ENCODE measurements at regions not wholly inside any gene's neighbourhood (a gene's known extent, or its start where the extent isn't known, plus 50 kb on each side); places are given as distances from the start of the nearest gene placed in this dataset.

GRCh38 chr13:107617527-107617926, 597.8 kb downstream of the LIG4 start:
- Mint-ChIP-seq H3K27me3 (ENCODE audit: low read depth, unreplicated experiment) (no peaks in the 10 kb centered on the region), H3K4me1 (ENCODE audit: low read depth, unreplicated experiment) (no peaks in the 10 kb centered on the region), H3K4me3 (ENCODE audit: unreplicated experiment) (no peak overlapping the region), H3K36me3 (ENCODE audit: low read depth, unreplicated experiment) (no peaks in the 10 kb centered on the region), H3K9me3 (ENCODE audit: unreplicated experiment) (no peaks in the 10 kb centered on the region), H3K27ac (ENCODE audit: unreplicated experiment) (no peak overlapping the region)
- Histone ChIP-seq H3K27ac (ENCODE audit: low read depth, low read length) (no peak overlapping the region), H4K20me1 (ENCODE audit: insufficient read depth, low read length) (no peaks in the 10 kb centered on the region), H3K9ac (ENCODE audit: low read length) (no peak overlapping the region), H2AFZ (ENCODE audit: low read depth, low read length) (no peak overlapping the region), H3K4me3 (ENCODE audit: insufficient read depth, low read depth, low read length) (no peak overlapping the region), H3K4me2 (ENCODE audit: low read length) (no peak overlapping the region), H3K79me2 (ENCODE audit: insufficient read depth, low read length) (no peaks in the 10 kb centered on the region), H3K36me3 (ENCODE audit: insufficient read depth, low read length) (no peaks in the 10 kb centered on the region), H3K4me1 (ENCODE audit: insufficient read depth, low read length) (no peaks in the 10 kb centered on the region), H3K27me3 (ENCODE audit: insufficient read depth, low read length) (no peaks in the 10 kb centered on the region), H3K9me3 (ENCODE audit: insufficient read depth, low read depth, low read length) (no peaks in the 10 kb centered on the region)
- no peak for DNase-seq (ENCODE audit: low read depth)
- TF ChIP-seq, protein P1, sequence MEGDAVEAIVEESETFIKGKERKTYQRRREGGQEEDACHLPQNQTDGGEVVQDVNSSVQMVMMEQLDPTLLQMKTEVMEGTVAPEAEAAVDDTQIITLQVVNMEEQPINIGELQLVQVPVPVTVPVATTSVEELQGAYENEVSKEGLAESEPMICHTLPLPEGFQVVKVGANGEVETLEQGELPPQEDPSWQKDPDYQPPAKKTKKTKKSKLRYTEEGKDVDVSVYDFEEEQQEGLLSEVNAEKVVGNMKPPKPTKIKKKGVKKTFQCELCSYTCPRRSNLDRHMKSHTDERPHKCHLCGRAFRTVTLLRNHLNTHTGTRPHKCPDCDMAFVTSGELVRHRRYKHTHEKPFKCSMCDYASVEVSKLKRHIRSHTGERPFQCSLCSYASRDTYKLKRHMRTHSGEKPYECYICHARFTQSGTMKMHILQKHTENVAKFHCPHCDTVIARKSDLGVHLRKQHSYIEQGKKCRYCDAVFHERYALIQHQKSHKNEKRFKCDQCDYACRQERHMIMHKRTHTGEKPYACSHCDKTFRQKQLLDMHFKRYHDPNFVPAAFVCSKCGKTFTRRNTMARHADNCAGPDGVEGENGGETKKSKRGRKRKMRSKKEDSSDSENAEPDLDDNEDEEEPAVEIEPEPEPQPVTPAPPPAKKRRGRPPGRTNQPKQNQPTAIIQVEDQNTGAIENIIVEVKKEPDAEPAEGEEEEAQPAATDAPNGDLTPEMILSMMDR (IDR thresholded peaks at IDR 0.05; ENCODE audit: insufficient read depth, low read depth, low read length), result no peak
- TF ChIP-seq EZH2 (IDR thresholded peaks at IDR 0.05; ENCODE audit: insufficient read depth, low read length), result no peak
- no peak for FAIRE-seq

- no peak for FAIRE-seq
- no peak overlapping the region for H3K4me3 Mint-ChIP-seq (ENCODE audit: unreplicated experiment)
- no peak for TF ChIP-seq EZH2 (IDR thresholded peaks at IDR 0.05; ENCODE audit: insufficient read depth, low read length)
- TF ChIP-seq, protein P1 (IDR thresholded peaks at IDR 0.05; ENCODE audit: insufficient read depth, low read depth, low read length), result no peak
Measured at GRCh38 chr13:107612376-107612775, 603.0 kb downstream of the LIG4 start.

DNA sequence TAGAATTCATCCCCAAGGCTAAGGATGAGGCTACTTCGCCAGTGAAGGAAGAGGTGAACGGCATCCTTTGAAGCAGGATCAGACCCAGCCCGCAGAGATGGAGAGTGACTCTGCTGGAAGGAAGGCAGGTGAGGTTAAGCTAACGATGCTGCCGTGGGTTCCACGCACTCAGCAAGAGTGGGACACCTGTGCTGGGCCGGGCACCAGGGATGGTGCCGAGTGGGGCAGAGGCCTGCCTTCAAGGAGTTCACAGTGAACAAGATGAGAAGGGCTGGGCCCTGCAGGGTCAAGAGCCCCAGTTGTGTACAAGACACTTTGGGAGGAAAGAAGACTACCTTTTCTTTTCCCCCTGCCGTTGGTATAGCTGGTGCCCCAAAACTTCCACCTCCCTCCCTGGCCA, 606.6 kb downstream of the LIG4 start:
- TF ChIP-seq EZH2 (IDR thresholded peaks at IDR 0.05; ENCODE audit: insufficient read depth, low read length), result no peak
- TF ChIP-seq, protein P1 (IDR thresholded peaks at IDR 0.05; ENCODE audit: insufficient read depth, low read depth, low read length), result no peak
- H3K9ac ChIP-seq (ENCODE audit: low read length), result no peak overlapping the region
- no peaks in the 10 kb centered on the region for H3K27me3 ChIP-seq (ENCODE audit: insufficient read depth, low read length)
- Mint-ChIP-seq H3K9me3 (ENCODE audit: unreplicated experiment) (no peaks in the 10 kb centered on the region), H3K4me1 (ENCODE audit: low read depth, unreplicated experiment) (no peaks in the 10 kb centered on the region), H3K27ac (ENCODE audit: unreplicated experiment) (no peak overlapping the region), H3K4me3 (ENCODE audit: unreplicated experiment) (no peak overlapping the region), H3K27me3 (ENCODE audit: low read depth, unreplicated experiment) (no peaks in the 10 kb centered on the region), H3K36me3 (ENCODE audit: low read depth, unreplicated experiment) (no peaks in the 10 kb centered on the region)
- FAIRE-seq, result no peak
- no peaks in the 10 kb centered on the region for H3K9me3 ChIP-seq (ENCODE audit: insufficient read depth, low read depth, low read length)
- H3K4me2 ChIP-seq (ENCODE audit: low read length), result no peak overlapping the region
- no peak overlapping the region for H2AFZ ChIP-seq (ENCODE audit: low read depth, low read length)
- no peaks in the 10 kb centered on the region for H3K36me3 ChIP-seq (ENCODE audit: insufficient read depth, low read length)
- no peak overlapping the region for H3K27ac ChIP-seq (ENCODE audit: low read depth, low read length)
- no peak overlapping the region for H3K4me3 ChIP-seq (ENCODE audit: insufficient read depth, low read depth, low read length)
- no peak for DNase-seq (ENCODE audit: low read depth)
- H3K79me2 ChIP-seq (ENCODE audit: insufficient read depth, low read length), result no peaks in the 10 kb centered on the region
- H4K20me1 ChIP-seq (ENCODE audit: insufficient read depth, low read length), result no peaks in the 10 kb centered on the region
- no peaks in the 10 kb centered on the region for H3K4me1 ChIP-seq (ENCODE audit: insufficient read depth, low read length)

More at GRCh38 chr13:107612376-107612775, 603.0 kb downstream of the LIG4 start:
- Mint-ChIP-seq H3K4me1 (ENCODE audit: low read depth, unreplicated experiment) (no peaks in the 10 kb centered on the region), H3K9me3 (ENCODE audit: unreplicated experiment) (no peaks in the 10 kb centered on the region), H3K27me3 (ENCODE audit: low read depth, unreplicated experiment) (no peaks in the 10 kb centered on the region), H3K36me3 (ENCODE audit: low read depth, unreplicated experiment) (no peaks in the 10 kb centered on the region), H3K27ac (ENCODE audit: unreplicated experiment) (no peak overlapping the region)
- no peak overlapping the region for H3K9ac ChIP-seq (ENCODE audit: low read length)
- DNase-seq (ENCODE audit: low read depth), result no peak
- H3K36me3 ChIP-seq (ENCODE audit: insufficient read depth, low read length), result no peaks in the 10 kb centered on the region
- no peak overlapping the region for H3K27ac ChIP-seq (ENCODE audit: low read depth, low read length)
- H3K27me3 ChIP-seq (ENCODE audit: insufficient read depth, low read length), result no peaks in the 10 kb centered on the region
- H4K20me1 ChIP-seq (ENCODE audit: insufficient read depth, low read length), result no peaks in the 10 kb centered on the region
- H3K79me2 ChIP-seq (ENCODE audit: insufficient read depth, low read length), result no peaks in the 10 kb centered on the region
- no peak overlapping the region for H3K4me2 ChIP-seq (ENCODE audit: low read length)
- no peak overlapping the region for H3K4me3 ChIP-seq (ENCODE audit: insufficient read depth, low read depth, low read length)
- H3K9me3 ChIP-seq (ENCODE audit: insufficient read depth, low read depth, low read length), result no peaks in the 10 kb centered on the region
- no peak overlapping the region for H2AFZ ChIP-seq (ENCODE audit: low read depth, low read length)
- H3K4me1 ChIP-seq (ENCODE audit: insufficient read depth, low read length), result no peaks in the 10 kb centered on the region

Data from astrocyte (in vitro differentiated cells and primary cell).